ENCODE measurements at regions not wholly inside any gene's neighbourhood (a gene's known extent, or its start where the extent isn't known, plus 50 kb on each side); places are given as distances from the start of the nearest gene placed in this dataset.
"Not testable (repeated sequence)": the region's sequence is repeated elsewhere in the genome, so short reads cannot be mapped to it uniquely, and the experiment has no call there.

- Histone ChIP-seq H3K27me3 (peaks cover 18% of the 10 kb centered on the region), H3K36me3 (no peaks in the 10 kb centered on the region), H3K4me1 (no peaks in the 10 kb centered on the region), H3K9me3 (no peaks in the 10 kb centered on the region), H3K4me3 (no peak overlapping the region), H3K27ac (no peak overlapping the region)
- no peak for ATAC-seq
- 69 to 70% methylated on average over 2 to 7 of the region's 7 CpGs for WGBS, 2 donors (ENCODE audit: low coverage in 1 of 2)
- TF ChIP-seq CTCF (IDR thresholded peaks at IDR 0.05): no peak
- no peak for TF ChIP-seq POLR2A (IDR thresholded peaks at IDR 0.05)
- TF ChIP-seq POLR2AphosphoS5 (IDR thresholded peaks at IDR 0.05): no peak
These were observed 54.2 kb upstream of the PHF21A start for GRCh38 chr11:46175401-46176002.

GRCh38 chr11:46171693-46172092 lies 50.4 kb upstream of the PHF21A start:
- not testable (repeated sequence) for ATAC-seq, H3K4me3 ChIP-seq, H3K27ac ChIP-seq, H3K4me1 ChIP-seq, H3K27me3 ChIP-seq, H3K36me3 ChIP-seq, H3K9me3 ChIP-seq
- 65 to 70% methylated on average over 3 to 7 of the region's 7 CpGs for WGBS, 2 donors (ENCODE audit: low coverage in 1 of 2)
